A673 (cell line): ENCODE measurements at regions not wholly inside any gene's neighbourhood (a gene's known extent, or its start where the extent isn't known, plus 50 kb on each side); places are given as distances from the start of the nearest gene placed in this dataset.
"Not testable (repeated sequence)": the region's sequence is repeated elsewhere in the genome, so short reads cannot be mapped to it uniquely, and the experiment has no call there.

Source experiments
- BruUV-seq: library from RNA; stranded (reverse); fragments of 400-500 nt; replicated peaks from 2 replicates; lab custom pipeline; 2021; lab: Mats Ljungman, UMichigan
- CTCF ChIA-PET: fragments of 300-600 bp; sonication (Branson Sonifier 250); formaldehyde crosslinking; loops from one replicate; lab custom pipeline; 2022; ENCODE audit warnings: antibody characterized with exemption; lab: Charles Lee
- POLR2A ChIA-PET: fragments of 300-600 bp; sonication (Branson Sonifier 250); formaldehyde crosslinking; loops from one replicate; lab custom pipeline; 2022; ENCODE audit warnings: antibody characterized with exemption; ENCODE audit not compliant: low non-redundant PET; lab: Charles Lee
- DNase-seq: peaks from one replicate; pipeline ENCODE4 v3.0.0-alpha.2; 2015; ENCODE audit warnings: low spot score
- H3K27ac ChIP-seq: fragments of 200-600 bp; sonication (generic); 2 replicates; pipeline ENCODE4 v1.5.1; 2016; ENCODE audit warnings: mixed run types, low read depth, mild to moderate bottlenecking, mixed read lengths, antibody characterized with exemption, low read length; ENCODE audit not compliant: poor library complexity, severe bottlenecking
- H3K27me3 ChIP-seq: fragments of 200-600 bp; sonication (generic); replicated peaks from 2 replicates; pipeline ENCODE4 v1.6.1; 2017; ENCODE audit warnings: mixed run types, low read depth, mild to moderate bottlenecking, mixed read lengths, antibody characterized with exemption, low read length; ENCODE audit not compliant: insufficient read depth, poor library complexity
- H3K36me3 ChIP-seq: fragments of 200-600 bp; sonication (generic); 2 replicates; pipeline ENCODE4 v1.6.1; 2016; ENCODE audit warnings: mixed run types, mild to moderate bottlenecking, mixed read lengths, antibody characterized with exemption, low read length; ENCODE audit not compliant: insufficient read depth, poor library complexity, severe bottlenecking
- H3K4me1 ChIP-seq: fragments of 200-600 bp; sonication (generic); 2 replicates; pipeline ENCODE4 v1.6.1; 2017; ENCODE audit warnings: mixed run types, mild to moderate bottlenecking, mixed read lengths, antibody characterized with exemption, low read length; ENCODE audit not compliant: insufficient read depth, poor library complexity, severe bottlenecking
- H3K4me3 ChIP-seq: fragments of 200-600 bp; sonication (generic); 2 replicates; pipeline ENCODE4 v1.5.1; 2016; ENCODE audit warnings: low read depth, mixed run types, mild to moderate bottlenecking, mixed read lengths, low read length; ENCODE audit not compliant: poor library complexity, severe bottlenecking
- H3K9me3 ChIP-seq: fragments of 200-600 bp; sonication (generic); 2 replicates; pipeline ENCODE4 v1.6.1; 2016; ENCODE audit warnings: mixed run types, low read depth, mild to moderate bottlenecking, mixed read lengths, antibody characterized with exemption, low read length; ENCODE audit not compliant: poor library complexity, severe bottlenecking
- CTCF ChIP-seq: fragments of 300-800, 200-600 bp; sonication (generic); conservative IDR thresholded peaks from 2 replicates; pipeline ENCODE4 v1.5.1; 2017; ENCODE audit warnings: low read depth, mild to moderate bottlenecking, antibody characterized with exemption, low read length, moderate library complexity, mixed read lengths
- EZH2 ChIP-seq: fragments of 200-600 bp; sonication (generic); IDR thresholded peaks from 2 replicates; pipeline ENCODE4 v1.6.1; 2017; ENCODE audit warnings: borderline replicate concordance, low read depth, mild to moderate bottlenecking, mixed read lengths, antibody characterized with exemption, low read length; ENCODE audit not compliant: poor library complexity, severe bottlenecking
- intact Hi-C: fragments of 100-400 bp; cut with micrococcal nuclease; formaldehyde crosslinking; loops from one replicate; pipeline ENCODE4 v1.10.0; 2022; ENCODE audit not compliant: unreplicated experiment

- CTCF ChIA-PET = no interaction called here
These were observed 587.6 kb upstream of the IL12A start for GRCh38 chr3:159401069-159401468.

GRCh38 chr3:159409711-159410110 lies 578.9 kb upstream of the IL12A start:
- DNase-seq, H3K27ac ChIP-seq, H3K27me3 ChIP-seq, H3K36me3 ChIP-seq, H3K4me1 ChIP-seq, CTCF ChIA-PET, BruUV-seq, POLR2A ChIA-PET, intact Hi-C loops, H3K4me3 ChIP-seq: not testable (repeated sequence)
- peaks cover 12% of the 10 kb centered on the region for H3K9me3 ChIP-seq

More at GRCh38 chr3:159401069-159401468, 587.6 kb upstream of the IL12A start:
- Histone ChIP-seq H3K4me1 (no peaks in the 10 kb centered on the region), H3K27me3 (no peaks in the 10 kb centered on the region), H3K36me3 (no peaks in the 10 kb centered on the region), H3K9me3 (peaks cover 3% of the 10 kb centered on the region), H3K27ac (no peak overlapping the region), H3K4me3 (no peak overlapping the region)
- intact Hi-C loops = no loop called here
- POLR2A ChIA-PET = no interaction called here
- DNase-seq = no peak
- TF ChIP-seq CTCF = no peak
- TF ChIP-seq EZH2 = no peak
- BruUV-seq = no TSS peak

- CTCF ChIA-PET = no interaction called here
- POLR2A ChIA-PET = no interaction called here
- Histone ChIP-seq H3K27ac (no peak overlapping the region), H3K9me3 (peaks cover 10% of the 10 kb centered on the region), H3K4me3 (no peak overlapping the region), H3K27me3 (no peaks in the 10 kb centered on the region), H3K4me1 (no peaks in the 10 kb centered on the region), H3K36me3 (no peaks in the 10 kb centered on the region)
- no peak for DNase-seq
- intact Hi-C loops = no loop called here
- TF ChIP-seq CTCF (no peak), EZH2 (no peak)
- BruUV-seq = no TSS peak
These were observed 575.3 kb upstream of the IL12A start for GRCh38 chr3:159413319-159413718.

GRCh38 chr3:159416856-159417255 lies 571.8 kb upstream of the IL12A start:
- Histone ChIP-seq H3K27ac (no peak overlapping the region), H3K4me1 (no peaks in the 10 kb centered on the region), H3K27me3 (no peaks in the 10 kb centered on the region), H3K4me3 (no peak overlapping the region), H3K9me3 (no peaks in the 10 kb centered on the region), H3K36me3 (no peaks in the 10 kb centered on the region)
- CTCF ChIA-PET = no interaction called here
- POLR2A ChIA-PET = no interaction called here
- no TSS peak for BruUV-seq
- no peak for DNase-seq
- intact Hi-C loops = no loop called here
- TF ChIP-seq CTCF (no peak), EZH2 (no peak)
